Retinal pigment epithelial cell (primary cell): ENCODE measurements at regions not wholly inside any gene's neighbourhood (a gene's known extent, or its start where the extent isn't known, plus 50 kb on each side); places are given as distances from the start of the nearest gene placed in this dataset.

ENCODE experiments used
- DNase-seq: peaks from one replicate; pipeline ENCODE4 v3.0.0-alpha.2; 2010; ENCODE audit warnings: low read depth
- H3K4me3 ChIP-seq: 2 replicates; pipeline ENCODE4 v1.5.1; 2011; ENCODE audit warnings: mild to moderate bottlenecking, low read length, control low read depth, moderate library complexity
- TF ChIP-seq, protein P1 (sequence below): conservative IDR thresholded peaks from 2 replicates; pipeline ENCODE4 v1.5.1; 2011; ENCODE audit warnings: low read depth, low read length, control low read depth, inconsistent platforms

- TF ChIP-seq, protein P1, sequence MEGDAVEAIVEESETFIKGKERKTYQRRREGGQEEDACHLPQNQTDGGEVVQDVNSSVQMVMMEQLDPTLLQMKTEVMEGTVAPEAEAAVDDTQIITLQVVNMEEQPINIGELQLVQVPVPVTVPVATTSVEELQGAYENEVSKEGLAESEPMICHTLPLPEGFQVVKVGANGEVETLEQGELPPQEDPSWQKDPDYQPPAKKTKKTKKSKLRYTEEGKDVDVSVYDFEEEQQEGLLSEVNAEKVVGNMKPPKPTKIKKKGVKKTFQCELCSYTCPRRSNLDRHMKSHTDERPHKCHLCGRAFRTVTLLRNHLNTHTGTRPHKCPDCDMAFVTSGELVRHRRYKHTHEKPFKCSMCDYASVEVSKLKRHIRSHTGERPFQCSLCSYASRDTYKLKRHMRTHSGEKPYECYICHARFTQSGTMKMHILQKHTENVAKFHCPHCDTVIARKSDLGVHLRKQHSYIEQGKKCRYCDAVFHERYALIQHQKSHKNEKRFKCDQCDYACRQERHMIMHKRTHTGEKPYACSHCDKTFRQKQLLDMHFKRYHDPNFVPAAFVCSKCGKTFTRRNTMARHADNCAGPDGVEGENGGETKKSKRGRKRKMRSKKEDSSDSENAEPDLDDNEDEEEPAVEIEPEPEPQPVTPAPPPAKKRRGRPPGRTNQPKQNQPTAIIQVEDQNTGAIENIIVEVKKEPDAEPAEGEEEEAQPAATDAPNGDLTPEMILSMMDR = no peak
- DNase-seq = no peak
- H3K4me3 ChIP-seq = no peak overlapping the region
Observed at GRCh38 chr12:60920841-60921495, 1325.1 kb downstream of the SLC16A7 start.

DNA sequence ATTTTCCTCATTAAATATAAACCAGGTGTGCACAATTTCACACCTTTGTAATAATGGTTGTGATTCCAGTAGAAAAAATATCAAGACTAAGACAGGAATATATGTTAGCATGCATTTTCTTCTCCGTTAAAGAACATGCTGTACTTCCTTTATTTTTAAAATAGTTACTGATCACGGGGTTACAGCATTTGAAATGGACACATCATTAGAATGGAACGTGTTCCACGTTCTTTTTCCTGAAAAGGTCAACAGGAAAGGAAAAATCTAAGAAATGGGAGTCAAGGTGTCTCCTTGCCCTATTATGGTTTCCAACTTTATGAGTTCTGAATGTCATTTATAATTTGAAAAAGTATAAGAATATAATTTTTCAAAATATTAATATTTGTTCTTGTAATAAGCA lies 1325.7 kb downstream of the SLC16A7 start:
- TF ChIP-seq, protein P1 = no peak
- no peak for DNase-seq

DNA sequence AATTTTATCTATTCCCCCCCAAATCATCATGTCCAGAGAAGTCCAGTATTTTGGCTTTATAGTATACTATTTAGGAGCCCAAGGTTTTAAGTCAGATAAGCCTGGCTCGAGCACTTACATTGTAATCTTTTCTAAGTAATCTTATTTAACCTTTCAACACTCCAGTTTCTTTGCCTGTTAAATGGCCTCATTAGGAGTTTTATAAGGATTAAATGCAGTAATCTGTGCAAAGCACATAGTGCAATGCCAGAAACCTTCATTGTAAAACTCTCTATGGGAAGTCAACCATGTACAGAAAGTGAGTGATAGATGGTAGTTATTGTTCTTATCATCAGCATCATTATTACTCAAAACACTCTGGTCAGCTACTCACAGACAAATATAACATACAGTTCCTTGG lies 1330.4 kb downstream of the SLC16A7 start:
- peak; percentile 85 for DNase-seq
- H3K4me3 ChIP-seq = no peak overlapping the region
- TF ChIP-seq, protein P1 = no peak

More for the DNA sequence above, 1325.7 kb downstream of the SLC16A7 start:
- no peak overlapping the region for H3K4me3 ChIP-seq

GRCh38 chr12:60930151-60930550 lies 1330.1 kb upstream of the USP15 start:
- TF ChIP-seq, protein P1 = no peak
- DNase-seq = no peak
- no peak overlapping the region for H3K4me3 ChIP-seq

DNA sequence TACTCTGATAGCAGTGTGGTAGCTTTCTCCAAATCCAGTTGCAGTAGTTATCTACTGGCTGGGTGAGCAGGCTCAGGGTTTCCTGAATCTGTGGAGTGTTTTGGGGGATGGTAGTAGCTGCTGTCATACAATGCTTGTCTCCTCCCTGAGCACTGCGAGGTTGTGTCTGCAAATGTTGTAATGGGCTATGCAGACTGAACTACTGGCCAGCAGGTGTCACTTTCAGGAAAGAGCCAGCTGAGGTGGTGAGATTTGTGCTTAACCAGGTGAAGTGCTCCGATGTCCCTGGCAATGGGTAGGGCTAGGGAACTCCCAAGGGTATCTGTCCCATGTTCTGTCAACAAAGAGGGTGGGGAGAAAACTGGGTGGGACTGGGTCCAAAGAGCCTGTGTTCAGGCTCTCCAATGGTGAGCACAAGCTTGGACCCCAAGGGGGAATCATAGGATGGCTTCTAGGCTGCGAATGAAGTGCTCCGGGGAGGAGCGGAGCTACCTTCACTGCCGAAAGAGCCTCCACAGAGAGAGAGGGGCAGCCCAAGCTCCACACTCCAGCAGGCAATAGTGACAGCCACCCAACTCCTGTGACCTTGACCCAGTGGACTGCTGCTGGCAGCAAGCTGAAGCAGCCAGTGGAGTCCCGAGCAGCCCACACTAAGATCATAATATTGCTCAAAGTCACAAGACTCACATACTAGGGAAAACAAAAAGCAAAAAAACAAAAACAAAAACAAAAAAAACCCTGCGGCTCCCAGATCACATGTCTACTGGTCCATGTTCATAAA lies 1324.0 kb upstream of the USP15 start:
- H3K4me3 ChIP-seq = no peak overlapping the region
- DNase-seq = no peak
- TF ChIP-seq, protein P1 = no peak

DNA sequence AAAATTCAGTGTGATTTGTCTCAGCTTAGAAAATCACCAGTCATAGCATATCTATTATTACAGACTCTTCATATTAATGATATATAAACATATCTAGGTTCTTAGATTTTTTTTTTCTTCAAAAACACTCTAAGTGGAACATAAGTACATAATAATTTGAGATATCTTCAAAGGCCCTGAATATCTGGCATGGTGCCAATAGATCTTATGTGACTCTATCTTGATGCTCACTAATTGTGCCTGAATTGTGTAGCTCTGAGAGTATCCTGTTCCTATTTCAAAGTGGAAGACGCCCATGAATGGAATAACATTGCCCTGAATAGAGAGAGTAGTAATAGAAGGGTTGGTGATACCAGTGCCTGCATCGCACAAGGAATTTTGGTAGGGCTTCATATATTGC lies 1312.7 kb upstream of the USP15 start:
- DNase-seq = no peak
- TF ChIP-seq, protein P1 = no peak
- no peak overlapping the region for H3K4me3 ChIP-seq

- TF ChIP-seq, protein P1 = no peak
- no peak for DNase-seq
- H3K4me3 ChIP-seq = no peak overlapping the region
Observed at GRCh38 chr12:60967128-60967527, 1293.1 kb upstream of the USP15 start.
